ENCODE measurements at regions not wholly inside any gene's neighbourhood (a gene's known extent, or its start where the extent isn't known, plus 50 kb on each side); places are given as distances from the start of the nearest gene placed in this dataset.
"Not testable (repeated sequence)": the region's sequence is repeated elsewhere in the genome, so short reads cannot be mapped to it uniquely, and the experiment has no call there.

- ATAC-seq (ENCODE audit: low FRiP score) (no peak), DNase-seq (ENCODE audit: low spot score) (no peak)
- TF ChIP-seq CTCF (IDR thresholded peaks at IDR 0.05), result no peak
These were observed 185.8 kb downstream of the VAPA start for GRCh38 chr18:10099539-10100140.

- ATAC-seq (ENCODE audit: low FRiP score), result no peak
- no peak for DNase-seq (ENCODE audit: low spot score)
- no peak for TF ChIP-seq CTCF (IDR thresholded peaks at IDR 0.05)
These were observed 186.4 kb downstream of the VAPA start for GRCh38 chr18:10100196-10100595.

DNA sequence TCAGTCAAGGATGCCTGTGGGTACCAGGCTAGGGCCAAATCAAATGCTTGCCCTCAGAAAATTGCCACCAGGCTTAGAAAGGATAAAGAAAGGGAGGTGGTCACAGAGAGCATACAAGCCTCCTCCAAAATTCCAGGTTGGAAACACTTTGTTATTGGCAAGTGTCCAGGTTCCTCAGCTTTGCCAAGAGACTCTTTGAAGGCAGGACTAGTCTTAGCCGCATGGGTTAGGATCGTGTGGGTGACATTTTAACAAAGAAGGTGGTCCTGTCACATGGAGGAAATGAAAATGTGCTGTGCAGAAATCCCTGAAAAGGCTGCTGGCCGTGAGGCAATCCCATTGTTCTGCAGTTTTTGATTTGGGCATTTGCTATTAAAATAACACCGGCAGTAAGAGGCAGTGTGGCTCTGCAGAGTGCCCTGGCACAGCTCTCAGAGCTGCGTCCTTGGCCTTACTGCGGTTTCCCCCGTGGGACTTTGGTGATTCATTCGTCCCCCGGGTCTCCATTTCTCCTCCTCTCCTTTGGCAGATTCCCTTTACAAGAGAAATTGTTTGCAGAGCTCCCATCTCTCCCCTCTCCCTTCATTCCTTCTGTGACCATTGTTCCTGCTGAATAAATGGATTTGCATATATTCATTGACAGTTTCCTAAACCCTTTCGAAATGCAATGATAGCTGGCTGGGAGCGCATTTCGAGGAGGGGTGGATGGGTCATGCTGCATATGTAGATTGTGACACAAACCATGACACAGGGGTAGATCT is 187.3 kb downstream of the VAPA start:
- ATAC-seq (ENCODE audit: low FRiP score) (no peak), DNase-seq (ENCODE audit: low spot score) (no peak)
- no peak for TF ChIP-seq CTCF (IDR thresholded peaks at IDR 0.05)

GRCh38 chr18:10101729-10102128 is 187.9 kb downstream of the VAPA start:
- DNase-seq (ENCODE audit: low spot score), result no peak
- TF ChIP-seq CTCF (IDR thresholded peaks at IDR 0.05), result no peak
- ATAC-seq (ENCODE audit: low FRiP score), result no peak

- not testable (repeated sequence) for DNase-seq (ENCODE audit: low spot score); ATAC-seq (ENCODE audit: low FRiP score)
These were observed 191.3 kb downstream of the VAPA start for GRCh38 chr18:10105118-10105517.

DNA sequence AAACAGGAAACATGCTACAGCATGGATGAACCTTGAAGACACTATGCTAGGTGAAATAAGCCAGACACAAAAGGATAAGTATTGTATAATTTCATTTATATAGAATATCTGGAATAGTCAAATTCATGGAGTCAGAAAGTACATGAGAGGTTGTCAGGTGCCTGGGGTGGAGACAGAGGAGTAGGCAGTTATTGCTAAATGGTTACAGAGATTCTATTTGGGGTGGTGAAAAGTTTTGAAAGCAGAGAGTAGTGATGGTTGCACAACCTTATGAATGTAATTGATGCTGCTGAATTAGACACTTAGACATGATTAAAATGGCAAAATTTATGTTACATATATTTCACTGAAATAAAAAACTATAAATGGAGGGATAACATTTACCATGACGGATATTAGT is 197.4 kb downstream of the VAPA start:
- no peak for TF ChIP-seq CTCF (IDR thresholded peaks at IDR 0.05)
- DNase-seq (ENCODE audit: low spot score) (no peak), ATAC-seq (ENCODE audit: low FRiP score) (no peak)

DNA sequence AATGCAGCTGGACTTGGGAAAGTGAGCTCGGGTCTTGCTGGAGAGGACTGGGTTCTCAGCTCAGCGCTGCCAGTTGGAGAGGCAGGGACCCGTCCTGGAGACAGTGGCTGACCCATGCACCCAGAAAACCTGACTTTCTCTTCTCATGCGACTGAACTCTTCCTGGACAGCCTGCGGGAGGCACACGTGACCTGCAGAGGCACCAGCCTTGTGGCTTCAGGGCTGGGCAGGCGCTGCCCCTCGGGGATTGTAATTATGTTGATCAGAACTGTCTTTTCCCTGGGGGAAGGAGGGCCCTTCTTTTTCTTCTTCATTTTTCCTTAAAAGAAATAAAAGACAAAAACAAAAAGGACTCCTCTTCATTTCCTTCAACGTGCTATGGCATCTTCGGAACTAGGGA is 198.1 kb downstream of the VAPA start:
- TF ChIP-seq CTCF (IDR thresholded peaks at IDR 0.05), result no peak
- ATAC-seq (ENCODE audit: low FRiP score) (no peak), DNase-seq (ENCODE audit: low spot score) (no peak)
